Fibroblast of lung (primary cell): ENCODE measurements at regions not wholly inside any gene's neighbourhood (a gene's known extent, or its start where the extent isn't known, plus 50 kb on each side); places are given as distances from the start of the nearest gene placed in this dataset.

Experiments
- DNase-seq, 2 donors: peaks; one replicate each; pipeline versions ENCODE4 v3.0.0 to v3.0.0-alpha.2; 2010; ENCODE audit warnings: low read depth in 2 of 2
- H2AFZ ChIP-seq: 2 replicates; pipeline ENCODE4 v1.5.1; 2012; ENCODE audit warnings: low read length, control low read depth, inconsistent platforms
- H3K27ac ChIP-seq: 2 replicates; pipeline ENCODE4 v1.5.1; 2011; ENCODE audit warnings: low read length, control low read depth; ENCODE audit not compliant: insufficient read depth
- H3K27me3 ChIP-seq: 2 replicates; pipeline ENCODE4 v1.5.1; 2011; ENCODE audit warnings: mild to moderate bottlenecking, low read length; ENCODE audit not compliant: control insufficient read depth, insufficient read depth
- H3K36me3 ChIP-seq: 2 replicates; pipeline ENCODE4 v1.5.1; 2011; ENCODE audit warnings: low read length; ENCODE audit not compliant: control insufficient read depth, insufficient read depth
- H3K4me1 ChIP-seq: 2 replicates; pipeline ENCODE4 v1.5.1; 2011; ENCODE audit warnings: low read length; ENCODE audit not compliant: control insufficient read depth, insufficient read depth; ENCODE audit errors: extremely low read depth
- H3K4me2 ChIP-seq: 2 replicates; pipeline ENCODE4 v1.5.1; 2011; ENCODE audit warnings: low read length, control low read depth; ENCODE audit not compliant: insufficient read depth; ENCODE audit errors: extremely low read depth
- H3K4me3 ChIP-seq, 4 experiments: fragments of 200-600 bp in 1 of 4; sonication (generic) in 1 of 4; replicated peaks in 1 of 4; 2 replicates each; pipeline ENCODE4 v1.5.1; 2011 to 2016; ENCODE audit warnings: low read length in 4 of 4, low read depth in 3 of 4, mild to moderate bottlenecking in 3 of 4, control low read depth in 2 of 4, inconsistent platforms in 1 of 4, mixed read lengths in 1 of 4; ENCODE audit not compliant: insufficient read depth in 1 of 4; ENCODE audit errors: control extremely low read depth in 1 of 4
- H3K79me2 ChIP-seq: 2 replicates; pipeline ENCODE4 v1.5.1; 2012; ENCODE audit warnings: mild to moderate bottlenecking, low read length, inconsistent platforms; ENCODE audit not compliant: control insufficient read depth, insufficient read depth
- H3K9ac ChIP-seq: 2 replicates; pipeline ENCODE4 v1.5.1; 2011; ENCODE audit warnings: mild to moderate bottlenecking, low read length, control low read depth; ENCODE audit not compliant: insufficient read depth
- H3K9me3 ChIP-seq: 2 replicates; pipeline ENCODE4 v1.5.1; 2012; ENCODE audit warnings: low read depth, low read length; ENCODE audit not compliant: control insufficient read depth, insufficient read depth
- H4K20me1 ChIP-seq: 2 replicates; pipeline ENCODE4 v1.5.1; 2011; ENCODE audit warnings: low read length; ENCODE audit not compliant: control insufficient read depth, insufficient read depth; ENCODE audit errors: extremely low read depth
- CTCF ChIP-seq, 2 donors: IDR thresholded peaks in 1 of 2; conservative IDR thresholded peaks in 1 of 2; 1 replicate in 1 of 2; 2 replicates in 1 of 2; pipeline ENCODE4 v1.5.1; 2011 to 2012; ENCODE audit warnings: low read length in 2 of 2, control low read depth in 1 of 2, inconsistent platforms in 1 of 2, low read depth in 1 of 2, mild to moderate bottlenecking in 1 of 2
- EZH2 ChIP-seq: IDR thresholded peaks from 2 replicates; pipeline ENCODE4 v1.5.1; 2012; ENCODE audit warnings: low read length, control low read depth, mild to moderate bottlenecking; ENCODE audit errors: missing control alignments

- no peaks in the 10 kb centered on the region for H3K27me3 ChIP-seq
- no peaks in the 10 kb centered on the region for H3K4me1 ChIP-seq
- H4K20me1 ChIP-seq = no peaks in the 10 kb centered on the region
- no peak for DNase-seq
- no peak overlapping the region for H3K4me2 ChIP-seq
- H3K4me3 ChIP-seq = no peak overlapping the region
- no peaks in the 10 kb centered on the region for H3K9me3 ChIP-seq
- no peaks in the 10 kb centered on the region for H3K79me2 ChIP-seq
- H3K9ac ChIP-seq = no peak overlapping the region
- H2AFZ ChIP-seq = no peak overlapping the region
- H3K36me3 ChIP-seq = no peaks in the 10 kb centered on the region
- TF ChIP-seq CTCF (conservative IDR thresholded peaks at IDR 0.05 in 1 of 2, IDR thresholded peaks at IDR 0.05 in 1 of 2; ENCODE audit: low read depth in 1 of 2, low read length in 2 of 2) = no peak
- TF ChIP-seq EZH2 = no peak
- H3K27ac ChIP-seq = no peak overlapping the region
Measured at GRCh38 chr9:108575276-108575675, 280.5 kb downstream of the ACTL7B start.

DNA sequence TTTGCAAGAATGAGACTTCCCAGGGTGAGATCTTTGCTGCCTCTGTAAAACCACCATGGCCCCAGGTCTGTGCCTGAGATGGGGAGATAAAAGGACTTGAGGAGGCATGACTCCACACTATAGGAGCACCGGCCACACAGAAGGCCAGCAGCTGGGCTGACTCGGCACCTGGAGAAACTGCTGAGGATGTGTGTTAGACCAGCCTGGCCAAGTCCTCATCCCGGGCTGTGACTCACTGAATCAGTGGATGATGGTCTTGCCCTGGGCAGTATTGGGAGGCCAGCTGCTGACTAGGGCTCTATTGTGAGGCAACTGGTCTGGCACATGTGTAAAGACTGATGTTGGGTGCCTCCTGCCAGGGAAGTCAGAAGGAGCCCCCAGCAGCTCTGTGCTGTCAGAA lies 286.2 kb downstream of the ACTL7B start:
- no peak for TF ChIP-seq CTCF (conservative IDR thresholded peaks at IDR 0.05 in 1 of 2, IDR thresholded peaks at IDR 0.05 in 1 of 2; ENCODE audit: low read depth in 1 of 2, low read length in 2 of 2)
- no peak for TF ChIP-seq EZH2
- H3K9me3 ChIP-seq = no peaks in the 10 kb centered on the region
- no peaks in the 10 kb centered on the region for H3K36me3 ChIP-seq
- H3K9ac ChIP-seq = no peak overlapping the region
- H2AFZ ChIP-seq = no peak overlapping the region
- DNase-seq = peak; percentile 52 to 56
- no peaks in the 10 kb centered on the region for H3K27me3 ChIP-seq
- no peak overlapping the region for H3K4me3 ChIP-seq
- no peaks in the 10 kb centered on the region for H4K20me1 ChIP-seq
- peaks cover 5% of the 10 kb centered on the region for H3K4me1 ChIP-seq
- H3K4me2 ChIP-seq = peak overlapping the region; percentile 11
- H3K27ac ChIP-seq = no peak overlapping the region
- H3K79me2 ChIP-seq = no peaks in the 10 kb centered on the region

GRCh38 chr9:108568093-108568492 lies 287.7 kb downstream of the ACTL7B start:
- Histone ChIP-seq H3K9me3 (no peaks in the 10 kb centered on the region), H3K4me3 (no peak overlapping the region), H3K4me2 (no peak overlapping the region), H3K27ac (no peak overlapping the region), H3K79me2 (no peaks in the 10 kb centered on the region), H3K36me3 (no peaks in the 10 kb centered on the region), H3K9ac (no peak overlapping the region), H4K20me1 (no peaks in the 10 kb centered on the region), H3K4me1 (peaks cover 5% of the 10 kb centered on the region), H2AFZ (no peak overlapping the region), H3K27me3 (no peaks in the 10 kb centered on the region)
- TF ChIP-seq EZH2 = no peak
- TF ChIP-seq CTCF (conservative IDR thresholded peaks at IDR 0.05 in 1 of 2, IDR thresholded peaks at IDR 0.05 in 1 of 2; ENCODE audit: low read depth in 1 of 2, low read length in 2 of 2) = no peak
- no peak for DNase-seq
